Endothelial cell of umbilical vein (primary cell): ENCODE measurements at regions not wholly inside any gene's neighbourhood (a gene's known extent, or its start where the extent isn't known, plus 50 kb on each side); places are given as distances from the start of the nearest gene placed in this dataset.
A peak's percentile ranks its signal among the peaks of the same experiment; 100 is the strongest.

Source experiments
- BruUV-seq: library from RNA; stranded (reverse); fragments of 400-500 nt; replicated peaks from 2 replicates; lab custom pipeline; 2021; lab: Mats Ljungman, UMichigan
- CTCF ChIA-PET: fragments of 300-600, 350-600 bp; sonication (Branson Sonifier 250); formaldehyde crosslinking; loops from one replicate; lab custom pipeline; 2021; ENCODE audit warnings: antibody characterized with exemption, inconsistent platforms; lab: Charles Lee
- POLR2A ChIA-PET: fragments of 300-600, 350-600 bp; sonication (Branson Sonifier 250); formaldehyde crosslinking; loops from one replicate; lab custom pipeline; 2021; ENCODE audit warnings: antibody characterized with exemption, inconsistent platforms; lab: Charles Lee
- DNase-seq: peaks from one replicate; pipeline ENCODE4 v3.0.0-alpha.2; 2011; ENCODE audit warnings: low read depth, low spot score
- FAIRE-seq: peaks from 2 replicates; lab custom pipeline; 2011; peaks lifted over from hg19 to GRCh38; lab: Jason Lieb, UNC
- H2AFZ ChIP-seq: 2 replicates; pipeline ENCODE4 v1.6.0; 2012; ENCODE audit warnings: low read depth, low read length, control low read depth, inconsistent platforms
- H3K27ac ChIP-seq: 2 replicates; pipeline ENCODE4 v1.5.1; 2011; ENCODE audit warnings: low read depth, mild to moderate bottlenecking, control low read depth, low read length, moderate library complexity; ENCODE audit not compliant: insufficient read depth
- H3K27me3 ChIP-seq, 2 experiments: 2 replicates each; pipeline versions ENCODE4 v1.6.0 to v1.6.1; 2011; ENCODE audit warnings: low read length in 2 of 2, mixed read lengths in 1 of 2; ENCODE audit not compliant: control insufficient read depth in 2 of 2, insufficient read depth in 2 of 2
- H3K36me3 ChIP-seq, 2 experiments: 2 replicates in 1 of 2; 3 replicates in 1 of 2; pipeline ENCODE4 v1.5.1; 2011; ENCODE audit warnings: low read length in 2 of 2, mild to moderate bottlenecking in 1 of 2, moderate library complexity in 1 of 2; ENCODE audit not compliant: control insufficient read depth in 2 of 2, insufficient read depth in 2 of 2; ENCODE audit errors: extremely low read depth in 1 of 2
- H3K4me1 ChIP-seq: 3 replicates; pipeline ENCODE4 v1.5.1; 2011; ENCODE audit warnings: mild to moderate bottlenecking, low read length; ENCODE audit not compliant: control insufficient read depth, insufficient read depth; ENCODE audit errors: extremely low read depth
- H3K4me2 ChIP-seq: 2 replicates; pipeline ENCODE4 v1.6.1; 2011; ENCODE audit warnings: low read length, control low read depth, mixed read lengths; ENCODE audit not compliant: insufficient read depth
- H3K4me3 ChIP-seq, 3 experiments: fragments of 200-600 bp in 1 of 3; sonication (generic), shearing (Covaris generic) in 1 of 3; replicated peaks in 1 of 3; 2 replicates each; pipeline ENCODE4 v1.5.1; 2011 to 2016; ENCODE audit warnings: control low read depth in 3 of 3, low read length in 3 of 3, mild to moderate bottlenecking in 2 of 3, inconsistent platforms in 1 of 3, low read depth in 1 of 3, moderate library complexity in 1 of 3; ENCODE audit not compliant: insufficient read depth in 1 of 3
- H3K79me2 ChIP-seq: 2 replicates; pipeline ENCODE4 v1.6.0; 2012; ENCODE audit warnings: low read length, inconsistent platforms; ENCODE audit not compliant: control insufficient read depth, insufficient read depth
- H3K9ac ChIP-seq: replicated peaks from 2 replicates; pipeline ENCODE3; 2011; ENCODE audit warnings: low read length, control low read depth; ENCODE audit not compliant: insufficient read depth; ENCODE audit errors: extremely low read depth
- H3K9me1 ChIP-seq: replicated peaks from 3 replicates; pipeline ENCODE4 v1.6.0; 2011; ENCODE audit warnings: mild to moderate bottlenecking, low read length; ENCODE audit not compliant: control insufficient read depth, insufficient read depth; ENCODE audit errors: extremely low read depth
- H3K9me3 ChIP-seq: replicated peaks from 2 replicates; pipeline ENCODE4 v1.5.1; 2012; ENCODE audit warnings: low read length, inconsistent platforms; ENCODE audit not compliant: control insufficient read depth, insufficient read depth
- H4K20me1 ChIP-seq: replicated peaks from 2 replicates; pipeline ENCODE3; 2011; ENCODE audit warnings: mild to moderate bottlenecking, low read length; ENCODE audit not compliant: control insufficient read depth, insufficient read depth; ENCODE audit errors: extremely low read depth
- CTCF ChIP-seq, 2 donors: IDR thresholded peaks; 1 replicate in 1 of 2; 2 replicates in 1 of 2; pipeline ENCODE4 v1.5.1; 2011; ENCODE audit warnings: low read length in 2 of 2, mild to moderate bottlenecking in 2 of 2, moderate library complexity in 2 of 2, control low read depth in 1 of 2, inconsistent platforms in 1 of 2, low read depth in 1 of 2; ENCODE audit not compliant: insufficient read depth in 1 of 2; ENCODE audit errors: extremely low read depth in 1 of 2
- EZH2 ChIP-seq: IDR thresholded peaks from 2 replicates; pipeline ENCODE4 v1.6.1; 2012; ENCODE audit warnings: borderline replicate concordance, low read depth, mild to moderate bottlenecking, moderate library complexity, low read length, inconsistent platforms; ENCODE audit not compliant: severe bottlenecking
- FOS ChIP-seq: IDR thresholded peaks from 2 replicates; pipeline ENCODE4 v1.6.1; 2011; ENCODE audit warnings: mild to moderate bottlenecking, low read length, moderate library complexity, borderline replicate concordance; ENCODE audit not compliant: insufficient read depth
- GATA2 ChIP-seq: IDR thresholded peaks from 2 replicates; pipeline ENCODE4 v1.7.0; 2011; ENCODE audit warnings: low read depth, mild to moderate bottlenecking, moderate library complexity, mixed read lengths, low read length; ENCODE audit not compliant: insufficient read length, insufficient read depth
- JUN ChIP-seq: IDR thresholded peaks from 2 replicates; pipeline ENCODE4 v1.6.1; 2011; ENCODE audit warnings: borderline replicate concordance, low read depth; ENCODE audit not compliant: insufficient read length, insufficient read depth
- MAX ChIP-seq: IDR thresholded peaks from 2 replicates; pipeline ENCODE4 v1.6.1; 2011; ENCODE audit not compliant: insufficient read depth, insufficient read length
- MYC ChIP-seq: IDR thresholded peaks from one replicate; pipeline ENCODE4 v1.6.1; 2011; ENCODE audit warnings: mild to moderate bottlenecking, low read depth, low read length
- POLR2A ChIP-seq: IDR thresholded peaks from 2 replicates; pipeline ENCODE4 v1.6.1; 2012; ENCODE audit warnings: low read depth, mild to moderate bottlenecking, control low read depth, low read length
- POLR2AphosphoS5 ChIP-seq: IDR thresholded peaks from 2 replicates; pipeline ENCODE4 v1.6.1; 2012; ENCODE audit warnings: low read depth, mild to moderate bottlenecking, control low read depth, low read length, moderate library complexity; ENCODE audit not compliant: insufficient read depth
- dilution Hi-C: fragments of 300-500 bp; cut with MboI; formaldehyde crosslinking; loops from one replicate; pipeline ENCODE4 v1.15.0; 2019; ENCODE audit warnings: low sequenced_read_pairs; ENCODE audit not compliant: extremely low pct_ligation_motif_present
- intact Hi-C: fragments of 100-400 bp; cut with micrococcal nuclease; formaldehyde crosslinking; loops from one replicate; pipeline ENCODE4 v1.10.0; 2022

GRCh38 chr5:112608975-112609374 is 128.7 kb upstream of the APC start:
- H3K4me2 ChIP-seq: no peak overlapping the region
- ChIA-PET CTCF (no interaction called here), POLR2A (no interaction called here)
- H3K4me1 ChIP-seq: no peaks in the 10 kb centered on the region
- no peaks in the 10 kb centered on the region for H3K36me3 ChIP-seq
- H3K27me3 ChIP-seq: peaks cover 0 to 7% of the 10 kb centered on the region in 2 experiments
- intact Hi-C loops (no loop called here), dilution Hi-C loops (no loop called here)
- FAIRE-seq (peak; percentile 46), DNase-seq (no peak)
- no peaks in the 10 kb centered on the region for H3K79me2 ChIP-seq
- no peaks in the 10 kb centered on the region for H4K20me1 ChIP-seq
- H3K9me1 ChIP-seq: no peaks in the 10 kb centered on the region
- no peak overlapping the region for H2AFZ ChIP-seq
- no peak overlapping the region for H3K9ac ChIP-seq
- no peak overlapping the region for H3K4me3 ChIP-seq
- no peak for TF ChIP-seq EZH2
- no peak for TF ChIP-seq FOS
- TF ChIP-seq POLR2A: no peak
- TF ChIP-seq MYC: no peak
- TF ChIP-seq POLR2AphosphoS5: no peak
- TF ChIP-seq GATA2: no peak
- TF ChIP-seq MAX: no peak
- TF ChIP-seq JUN: no peak
- no peak for TF ChIP-seq CTCF (IDR thresholded peaks at IDR 0.05; ENCODE audit: extremely low read depth in 1 of 2, insufficient read depth in 1 of 2, low read depth in 1 of 2, low read length in 2 of 2)
- no peaks in the 10 kb centered on the region for H3K9me3 ChIP-seq
- no peak overlapping the region for H3K27ac ChIP-seq
- BruUV-seq: no TSS peak
